Calu3 (cell line): ENCODE measurements at regions not wholly inside any gene's neighbourhood (a gene's known extent, or its start where the extent isn't known, plus 50 kb on each side); places are given as distances from the start of the nearest gene placed in this dataset.

Experiments used
- BruUV-seq: library from RNA; stranded (reverse); fragments of 400-500 nt; replicated peaks from 2 replicates; lab custom pipeline; 2021; lab: Mats Ljungman, UMichigan
- CTCF ChIA-PET: fragments of 300-600 bp; sonication (Branson Sonifier 250); formaldehyde crosslinking; loops from one replicate; lab custom pipeline; 2022; ENCODE audit warnings: antibody characterized with exemption; lab: Charles Lee
- DNase-seq: peaks from one replicate; pipeline ENCODE4 v3.0.0; 2022
- H3K27ac Mint-ChIP-seq: one replicate; pipeline ENCODE4 v1.8.0; 2022; ENCODE audit warnings: mixed read lengths; ENCODE audit not compliant: unreplicated experiment
- H3K27me3 Mint-ChIP-seq: one replicate; pipeline ENCODE4 v1.8.0; 2022; ENCODE audit warnings: mixed read lengths; ENCODE audit not compliant: unreplicated experiment
- H3K36me3 Mint-ChIP-seq: one replicate; pipeline ENCODE4 v1.8.0; 2022; ENCODE audit warnings: mild to moderate bottlenecking, moderate library complexity, mixed read lengths; ENCODE audit not compliant: insufficient read depth, unreplicated experiment
- H3K4me1 Mint-ChIP-seq: one replicate; pipeline ENCODE4 v1.8.0; 2022; ENCODE audit warnings: mild to moderate bottlenecking, low read depth, mixed read lengths; ENCODE audit not compliant: unreplicated experiment
- H3K4me3 Mint-ChIP-seq: one replicate; pipeline ENCODE4 v1.8.0; 2022; ENCODE audit warnings: mild to moderate bottlenecking, low read depth, moderate library complexity, mixed read lengths; ENCODE audit not compliant: unreplicated experiment
- H3K9me3 Mint-ChIP-seq: one replicate; pipeline ENCODE4 v1.8.0; 2022; ENCODE audit warnings: low read depth, mixed read lengths; ENCODE audit not compliant: unreplicated experiment
- intact Hi-C: fragments of 100-400 bp; cut with micrococcal nuclease; formaldehyde crosslinking; loops from one replicate; pipeline ENCODE4 v1.10.0; 2022; ENCODE audit not compliant: unreplicated experiment
- TF ChIP-seq, protein P1 (sequence below): fragments of 200-600 bp; IDR thresholded peaks from one replicate; pipeline ENCODE4 v1.8.0; 2022; ENCODE audit warnings: antibody characterized with exemption; ENCODE audit not compliant: unreplicated experiment

DNA sequence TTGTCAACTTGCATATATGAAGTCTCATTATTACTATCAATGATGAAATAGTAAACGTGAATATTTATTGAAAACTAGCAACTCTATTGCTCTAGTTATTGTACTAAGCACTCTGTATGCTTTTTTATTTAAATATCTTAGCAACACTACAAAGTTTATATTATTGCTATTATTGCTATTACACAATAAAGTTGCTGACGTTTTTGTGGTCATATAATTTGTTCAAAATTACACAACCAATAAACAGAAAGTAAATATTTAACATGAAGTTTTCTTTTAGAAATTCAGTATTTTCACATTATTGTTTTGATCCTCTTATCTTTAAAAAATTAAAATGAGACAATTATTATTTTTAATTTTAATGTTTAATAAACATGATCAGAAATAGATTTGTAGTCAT, 1521.1 kb upstream of the PCDH7 start:
- H3K36me3 Mint-ChIP-seq: no peaks in the 10 kb centered on the region
- no peak overlapping the region for H3K4me3 Mint-ChIP-seq
- H3K27me3 Mint-ChIP-seq: no peaks in the 10 kb centered on the region
- peaks cover 5% of the 10 kb centered on the region for H3K9me3 Mint-ChIP-seq
- H3K27ac Mint-ChIP-seq: no peak overlapping the region
- no TSS peak for BruUV-seq
- no peak for DNase-seq
- CTCF ChIA-PET: no interaction called here
- H3K4me1 Mint-ChIP-seq: no peaks in the 10 kb centered on the region
- intact Hi-C loops: no loop called here
- TF ChIP-seq, protein P1, sequence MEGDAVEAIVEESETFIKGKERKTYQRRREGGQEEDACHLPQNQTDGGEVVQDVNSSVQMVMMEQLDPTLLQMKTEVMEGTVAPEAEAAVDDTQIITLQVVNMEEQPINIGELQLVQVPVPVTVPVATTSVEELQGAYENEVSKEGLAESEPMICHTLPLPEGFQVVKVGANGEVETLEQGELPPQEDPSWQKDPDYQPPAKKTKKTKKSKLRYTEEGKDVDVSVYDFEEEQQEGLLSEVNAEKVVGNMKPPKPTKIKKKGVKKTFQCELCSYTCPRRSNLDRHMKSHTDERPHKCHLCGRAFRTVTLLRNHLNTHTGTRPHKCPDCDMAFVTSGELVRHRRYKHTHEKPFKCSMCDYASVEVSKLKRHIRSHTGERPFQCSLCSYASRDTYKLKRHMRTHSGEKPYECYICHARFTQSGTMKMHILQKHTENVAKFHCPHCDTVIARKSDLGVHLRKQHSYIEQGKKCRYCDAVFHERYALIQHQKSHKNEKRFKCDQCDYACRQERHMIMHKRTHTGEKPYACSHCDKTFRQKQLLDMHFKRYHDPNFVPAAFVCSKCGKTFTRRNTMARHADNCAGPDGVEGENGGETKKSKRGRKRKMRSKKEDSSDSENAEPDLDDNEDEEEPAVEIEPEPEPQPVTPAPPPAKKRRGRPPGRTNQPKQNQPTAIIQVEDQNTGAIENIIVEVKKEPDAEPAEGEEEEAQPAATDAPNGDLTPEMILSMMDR: no peak

DNA sequence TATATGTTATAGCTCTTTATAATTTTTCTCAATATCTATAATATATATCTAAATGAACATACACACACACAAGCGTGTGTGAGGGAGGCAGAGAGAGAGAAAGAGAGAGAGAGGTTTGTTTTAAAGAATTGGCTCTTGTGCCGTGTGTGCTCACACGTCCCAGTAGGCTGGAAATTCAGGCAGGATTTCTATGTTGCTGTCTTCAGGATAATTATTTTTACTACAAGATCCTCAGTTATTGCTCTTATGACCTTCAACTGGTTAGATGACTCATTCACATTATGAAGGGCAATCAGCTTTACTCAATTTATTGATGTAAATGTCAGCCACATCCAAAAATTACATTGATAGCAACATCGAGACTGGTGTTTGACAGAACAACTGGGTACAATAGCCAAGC, 1520.7 kb upstream of the PCDH7 start:
- BruUV-seq: no TSS peak
- H3K27me3 Mint-ChIP-seq: no peaks in the 10 kb centered on the region
- no peaks in the 10 kb centered on the region for H3K4me1 Mint-ChIP-seq
- no peak overlapping the region for H3K4me3 Mint-ChIP-seq
- no peak overlapping the region for H3K27ac Mint-ChIP-seq
- CTCF ChIA-PET: no interaction called here
- intact Hi-C loops: no loop called here
- DNase-seq: no peak
- peaks cover under 1% of the 10 kb centered on the region for H3K9me3 Mint-ChIP-seq
- H3K36me3 Mint-ChIP-seq: no peaks in the 10 kb centered on the region
- TF ChIP-seq, protein P1: no peak

DNA sequence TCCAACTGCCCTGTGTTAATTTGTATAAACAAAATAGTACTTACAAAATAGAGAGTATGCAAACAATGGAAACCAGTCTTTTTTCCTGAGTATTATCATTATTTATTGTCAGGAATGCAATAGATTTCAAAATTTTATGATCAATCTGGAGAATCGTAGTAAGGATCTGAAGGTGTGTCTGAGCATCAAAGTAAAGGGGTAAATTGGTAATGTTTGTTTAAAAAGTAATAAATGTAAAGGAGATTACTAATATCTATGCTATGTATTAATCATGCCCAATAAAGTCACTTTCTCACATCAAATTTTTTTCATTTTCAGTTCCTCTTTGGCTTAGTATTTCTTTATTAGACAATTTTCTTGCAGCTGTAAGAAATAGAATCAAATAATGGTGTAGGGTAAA, 1507.1 kb upstream of the PCDH7 start:
- H3K4me3 Mint-ChIP-seq: no peak overlapping the region
- H3K27me3 Mint-ChIP-seq: no peaks in the 10 kb centered on the region
- TF ChIP-seq, protein P1: no peak
- no peak overlapping the region for H3K27ac Mint-ChIP-seq
- CTCF ChIA-PET: no interaction called here
- no peaks in the 10 kb centered on the region for H3K36me3 Mint-ChIP-seq
- BruUV-seq: no TSS peak
- DNase-seq: no peak
- H3K4me1 Mint-ChIP-seq: no peaks in the 10 kb centered on the region
- peaks cover 8% of the 10 kb centered on the region for H3K9me3 Mint-ChIP-seq
- intact Hi-C loops: no loop called here

DNA sequence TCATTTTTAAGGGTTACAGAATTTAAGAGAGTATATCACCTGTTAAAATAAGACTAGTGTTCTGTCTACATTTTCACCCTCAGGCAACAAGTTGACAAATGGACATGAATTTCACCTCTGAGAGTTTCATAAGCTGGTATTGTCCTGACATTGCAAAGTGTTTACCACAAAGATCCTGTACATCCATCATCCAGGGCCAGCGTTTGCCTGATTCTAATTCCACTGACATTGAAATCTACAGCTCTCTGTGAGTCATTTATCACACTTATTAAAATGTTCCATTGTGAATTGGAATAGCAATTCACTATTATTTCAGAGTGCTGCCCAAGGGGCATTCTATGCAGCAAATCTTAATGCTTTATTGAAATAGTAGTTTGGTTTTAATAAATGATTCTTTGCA, 1499.4 kb upstream of the PCDH7 start:
- H3K4me3 Mint-ChIP-seq: no peak overlapping the region
- no peak overlapping the region for H3K27ac Mint-ChIP-seq
- TF ChIP-seq, protein P1: no peak
- CTCF ChIA-PET: no interaction called here
- no peaks in the 10 kb centered on the region for H3K27me3 Mint-ChIP-seq
- DNase-seq: no peak
- intact Hi-C loops: no loop called here
- peaks cover 4% of the 10 kb centered on the region for H3K9me3 Mint-ChIP-seq
- no TSS peak for BruUV-seq
- no peaks in the 10 kb centered on the region for H3K36me3 Mint-ChIP-seq
- H3K4me1 Mint-ChIP-seq: no peaks in the 10 kb centered on the region

DNA sequence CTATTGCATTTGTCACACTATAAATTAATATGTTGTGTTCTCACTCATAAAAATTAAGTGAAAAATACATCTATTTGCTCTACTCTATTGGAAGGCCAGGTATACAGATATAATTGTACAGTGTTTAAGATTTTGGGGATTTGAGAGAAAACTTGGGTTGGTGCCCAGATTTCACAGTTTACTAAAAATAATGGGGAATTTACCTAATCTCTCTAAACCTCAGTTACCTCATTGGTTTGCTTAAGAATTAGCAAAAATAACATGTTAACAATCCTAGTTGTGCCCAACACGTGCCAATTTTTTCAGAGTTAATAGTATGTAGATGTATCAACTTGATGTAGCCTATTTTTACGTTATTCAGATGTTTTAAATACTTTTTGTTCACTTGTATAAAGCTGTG, 1495.3 kb upstream of the PCDH7 start:
- intact Hi-C loops: no loop called here
- no peak for DNase-seq
- Mint-ChIP-seq H3K27me3 (no peaks in the 10 kb centered on the region), H3K9me3 (peaks cover 6% of the 10 kb centered on the region), H3K4me1 (no peaks in the 10 kb centered on the region), H3K27ac (no peak overlapping the region), H3K4me3 (no peak overlapping the region), H3K36me3 (no peaks in the 10 kb centered on the region)
- CTCF ChIA-PET: no interaction called here
- TF ChIP-seq, protein P1: no peak
- no TSS peak for BruUV-seq
